Ascending aorta (tissue), 2 donors: ENCODE measurements at regions not wholly inside any gene's neighbourhood (a gene's known extent, or its start where the extent isn't known, plus 50 kb on each side); places are given as distances from the start of the nearest gene placed in this dataset.

Experiments
- DNase-seq, 2 donors: peaks; one replicate each; pipeline ENCODE4 v3.0.0-alpha.2; 2019; ENCODE audit warnings: low spot score in 2 of 2
- H3K27ac ChIP-seq, 2 donors: fragments of 200-600 bp; sonication (generic); one replicate each; pipeline ENCODE4 v1.5.1; 2016 to 2017; ENCODE audit warnings: mild to moderate bottlenecking in 1 of 2
- H3K27me3 ChIP-seq: fragments of 200-600 bp; sonication (generic); one replicate; pipeline ENCODE4 v1.5.1; 2017
- H3K36me3 ChIP-seq, 2 donors: fragments of 200-600 bp; sonication (generic); one replicate each; pipeline ENCODE4 v1.5.1; 2016
- H3K4me1 ChIP-seq, 2 donors: fragments of 200-600 bp; sonication (generic); one replicate each; pipeline ENCODE4 v1.5.1; 2016 to 2017; ENCODE audit warnings: mild to moderate bottlenecking in 1 of 2
- H3K4me3 ChIP-seq, 2 donors: fragments of 200-600 bp; sonication (generic); one replicate each; pipeline ENCODE4 v1.5.1; 2016 to 2017; ENCODE audit warnings: mild to moderate bottlenecking in 1 of 2
- H3K9me3 ChIP-seq, 2 donors: fragments of 200-600 bp; sonication (generic); one replicate each; pipeline ENCODE4 v1.5.1; 2016
- intact Hi-C: fragments of 100-400 bp; cut with DNase I; formaldehyde crosslinking; loops from one replicate; pipeline ENCODE4 v1.15.1; 2023
- TF ChIP-seq, protein P1 (sequence below), 3 experiments: fragments of 200-600 bp in 2 of 3; fragments of 450-650 bp in 1 of 3; sonication (generic) in 2 of 3; IDR thresholded peaks; one replicate each; pipeline ENCODE4 v1.5.1; 2016 to 2019; ENCODE audit warnings: antibody characterized with exemption in 3 of 3, mild to moderate bottlenecking in 1 of 3, moderate library complexity in 1 of 3

DNA sequence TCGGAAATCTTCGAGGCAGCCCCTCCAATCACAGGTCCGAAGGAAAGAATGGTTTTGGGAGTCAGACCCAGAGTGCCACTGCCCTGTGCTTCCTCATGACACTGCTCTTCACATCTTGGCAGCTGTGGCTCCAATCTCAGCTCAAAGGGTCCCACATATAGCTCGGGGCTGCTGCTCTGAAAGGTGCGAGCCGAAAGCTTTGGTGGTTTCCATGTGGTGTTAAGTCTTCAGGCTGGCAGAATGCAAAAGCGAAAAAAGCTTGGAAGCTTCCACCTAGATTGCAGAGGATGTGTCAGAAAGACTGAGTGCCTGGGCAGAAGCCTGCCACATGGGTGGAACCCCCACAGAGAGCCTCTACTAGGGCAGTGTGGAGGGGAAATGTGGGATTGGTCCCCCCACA is 314.3 kb upstream of the CHD6 start:
- intact Hi-C loops = no loop called here
- DNase-seq = no peak

DNA sequence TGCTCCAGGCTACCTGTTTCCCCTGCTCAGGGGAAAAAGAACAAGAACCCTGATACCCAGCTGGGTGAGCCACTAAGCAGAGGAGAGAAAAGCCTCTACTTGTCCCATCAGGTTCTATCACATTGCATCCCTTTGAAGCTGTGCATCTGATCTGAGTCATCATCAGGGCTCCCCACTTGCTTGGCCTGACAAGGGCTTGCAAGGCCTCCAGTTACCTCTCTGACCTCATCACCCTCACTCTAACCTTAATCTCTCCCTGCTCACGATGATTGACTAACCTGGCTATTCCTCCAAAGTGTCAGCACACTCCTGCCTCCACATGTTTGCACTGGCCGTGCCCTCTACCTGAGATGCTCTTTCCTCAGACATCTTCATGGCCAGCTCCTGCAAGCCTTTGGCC is 309.5 kb upstream of the CHD6 start:
- DNase-seq = no peak
- H3K4me3 ChIP-seq = no peak overlapping the region
- intact Hi-C loops = no loop called here
- no peak overlapping the region for H3K27ac ChIP-seq
- no peaks in the 10 kb centered on the region for H3K4me1 ChIP-seq
- no peaks in the 10 kb centered on the region for H3K27me3 ChIP-seq
- H3K36me3 ChIP-seq = no peaks in the 10 kb centered on the region
- H3K9me3 ChIP-seq = no peaks in the 10 kb centered on the region
- TF ChIP-seq, protein P1, sequence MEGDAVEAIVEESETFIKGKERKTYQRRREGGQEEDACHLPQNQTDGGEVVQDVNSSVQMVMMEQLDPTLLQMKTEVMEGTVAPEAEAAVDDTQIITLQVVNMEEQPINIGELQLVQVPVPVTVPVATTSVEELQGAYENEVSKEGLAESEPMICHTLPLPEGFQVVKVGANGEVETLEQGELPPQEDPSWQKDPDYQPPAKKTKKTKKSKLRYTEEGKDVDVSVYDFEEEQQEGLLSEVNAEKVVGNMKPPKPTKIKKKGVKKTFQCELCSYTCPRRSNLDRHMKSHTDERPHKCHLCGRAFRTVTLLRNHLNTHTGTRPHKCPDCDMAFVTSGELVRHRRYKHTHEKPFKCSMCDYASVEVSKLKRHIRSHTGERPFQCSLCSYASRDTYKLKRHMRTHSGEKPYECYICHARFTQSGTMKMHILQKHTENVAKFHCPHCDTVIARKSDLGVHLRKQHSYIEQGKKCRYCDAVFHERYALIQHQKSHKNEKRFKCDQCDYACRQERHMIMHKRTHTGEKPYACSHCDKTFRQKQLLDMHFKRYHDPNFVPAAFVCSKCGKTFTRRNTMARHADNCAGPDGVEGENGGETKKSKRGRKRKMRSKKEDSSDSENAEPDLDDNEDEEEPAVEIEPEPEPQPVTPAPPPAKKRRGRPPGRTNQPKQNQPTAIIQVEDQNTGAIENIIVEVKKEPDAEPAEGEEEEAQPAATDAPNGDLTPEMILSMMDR (IDR thresholded peaks at IDR 0.05) = no peak

More for the DNA sequence above, 314.3 kb upstream of the CHD6 start:
- Histone ChIP-seq H3K27ac (no peak overlapping the region), H3K4me3 (no peak overlapping the region), H3K9me3 (no peaks in the 10 kb centered on the region), H3K27me3 (no peaks in the 10 kb centered on the region), H3K4me1 (no peaks in the 10 kb centered on the region), H3K36me3 (no peaks in the 10 kb centered on the region)
- TF ChIP-seq, protein P1 (IDR thresholded peaks at IDR 0.05) = no peak

DNA sequence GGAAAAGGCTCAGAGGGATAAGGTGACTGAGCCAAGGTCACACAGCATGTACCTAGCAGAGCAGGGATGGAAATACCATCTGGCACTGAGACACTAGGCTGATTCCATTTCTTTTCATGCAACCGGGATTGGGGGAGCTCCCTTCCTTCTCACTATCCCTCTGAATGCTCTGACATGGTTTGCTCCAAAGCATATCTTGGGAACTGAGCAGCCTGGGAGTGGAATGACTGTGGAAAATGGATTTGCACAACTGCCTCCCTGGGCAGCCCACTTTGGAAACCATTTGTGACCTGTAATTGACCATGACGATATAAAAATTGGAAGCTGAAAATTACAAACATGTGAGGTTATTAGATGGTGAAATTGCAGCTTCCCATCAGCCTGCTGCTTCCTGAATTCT is 309.0 kb upstream of the CHD6 start:
- Histone ChIP-seq H3K27me3 (no peaks in the 10 kb centered on the region), H3K4me1 (no peaks in the 10 kb centered on the region), H3K27ac (no peak overlapping the region), H3K4me3 (no peak overlapping the region), H3K36me3 (no peaks in the 10 kb centered on the region), H3K9me3 (no peaks in the 10 kb centered on the region)
- intact Hi-C loops = no loop called here
- no peak for DNase-seq
- TF ChIP-seq, protein P1 (IDR thresholded peaks at IDR 0.05) = no peak

DNA sequence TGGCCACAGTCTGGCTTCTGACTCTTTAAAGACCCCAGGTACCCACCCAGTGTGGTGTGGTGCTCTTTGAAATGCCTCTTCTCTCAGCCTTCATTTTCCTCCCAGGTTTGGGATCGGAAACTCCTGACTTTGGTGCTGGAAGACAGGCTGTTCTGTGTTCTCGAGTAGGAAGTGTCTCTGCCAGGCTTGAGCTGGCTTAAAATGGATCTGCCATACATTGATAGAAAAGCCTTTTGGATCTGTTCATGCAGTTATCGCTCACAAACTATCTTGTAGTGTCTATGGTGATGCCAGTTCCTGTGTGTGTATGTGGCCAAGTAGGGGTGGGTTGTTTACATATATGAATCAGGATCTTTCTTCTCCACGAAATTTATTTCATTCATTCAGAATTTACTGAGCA is 307.3 kb upstream of the CHD6 start:
- no peak overlapping the region for H3K27ac ChIP-seq
- TF ChIP-seq, protein P1 (IDR thresholded peaks at IDR 0.05) = no peak
- H3K4me3 ChIP-seq = no peak overlapping the region
- no peaks in the 10 kb centered on the region for H3K9me3 ChIP-seq
- no peak for DNase-seq
- H3K27me3 ChIP-seq = no peaks in the 10 kb centered on the region
- no peaks in the 10 kb centered on the region for H3K36me3 ChIP-seq
- no peaks in the 10 kb centered on the region for H3K4me1 ChIP-seq
- intact Hi-C loops = no loop called here

DNA sequence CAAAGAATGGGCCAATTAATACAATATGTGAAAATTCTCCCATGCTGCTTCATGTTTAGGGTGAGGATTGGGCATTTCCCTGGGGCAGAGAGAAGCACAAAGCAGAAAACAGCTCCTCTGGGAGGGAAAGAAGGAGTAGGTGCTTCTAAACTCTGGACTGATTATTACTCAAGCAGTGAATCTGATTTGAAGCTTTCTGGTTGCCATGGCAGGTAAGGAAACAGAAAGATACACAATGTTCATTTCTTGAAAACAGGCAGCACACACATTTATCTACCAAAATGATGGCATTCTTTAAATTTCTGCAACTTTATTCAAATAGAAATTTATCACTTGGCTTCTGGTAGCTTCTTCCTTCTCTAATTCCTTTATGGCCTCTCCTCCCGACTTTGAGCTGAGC is 305.4 kb upstream of the CHD6 start:
- TF ChIP-seq, protein P1 (IDR thresholded peaks at IDR 0.05) = no peak
- no peaks in the 10 kb centered on the region for H3K9me3 ChIP-seq
- no peak overlapping the region for H3K4me3 ChIP-seq
- no peaks in the 10 kb centered on the region for H3K27me3 ChIP-seq
- H3K36me3 ChIP-seq = no peaks in the 10 kb centered on the region
- intact Hi-C loops = no loop called here
- H3K4me1 ChIP-seq = no peaks in the 10 kb centered on the region
- no peak for DNase-seq
- no peak overlapping the region for H3K27ac ChIP-seq

DNA sequence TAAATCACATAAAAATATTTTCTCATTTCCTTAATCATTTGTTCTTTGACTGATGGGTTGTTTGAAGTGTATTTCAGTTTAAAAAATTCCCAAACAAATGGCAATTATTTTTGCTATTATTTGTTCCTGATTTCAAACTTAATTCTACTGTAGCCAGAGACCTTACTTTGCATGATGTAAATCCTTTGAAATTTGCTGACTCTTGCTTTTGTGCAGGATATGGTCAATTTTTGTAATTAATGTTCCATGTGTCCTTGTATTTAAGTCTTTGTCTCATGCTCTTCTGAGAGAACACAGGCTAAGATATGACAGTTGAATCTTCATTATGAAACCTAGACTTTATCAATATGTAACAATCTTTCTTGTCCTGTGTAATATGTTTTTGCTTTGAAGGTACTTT is 295.0 kb upstream of the CHD6 start:
- Histone ChIP-seq H3K4me3 (no peak overlapping the region), H3K36me3 (no peaks in the 10 kb centered on the region), H3K9me3 (no peaks in the 10 kb centered on the region), H3K27ac (no peak overlapping the region), H3K4me1 (no peaks in the 10 kb centered on the region), H3K27me3 (no peaks in the 10 kb centered on the region)
- DNase-seq = no peak
- TF ChIP-seq, protein P1 (IDR thresholded peaks at IDR 0.05) = no peak
- intact Hi-C loops = no loop called here
